GM23338 (cell line): ENCODE measurements at regions not wholly inside any gene's neighbourhood (a gene's known extent, or its start where the extent isn't known, plus 50 kb on each side); places are given as distances from the start of the nearest gene placed in this dataset.

Experiments used
- ATAC-seq: fragments of 200-7000 bp; cut with Tn5 transposase; 3 replicates; pipeline ENCODE4 v1.9.1; 2020
- DNase-seq: peaks from one replicate; pipeline ENCODE4 v3.0.0-alpha.2; 2015; ENCODE audit warnings: low spot score
- H2AFZ ChIP-seq: fragments of 200-600 bp; sonication (generic); 2 replicates; pipeline ENCODE4 v1.8.0; 2016; ENCODE audit warnings: antibody characterized with exemption, mild to moderate bottlenecking, moderate library complexity
- H3F3A ChIP-seq: fragments of 200-600 bp; sonication (generic); replicated peaks from 2 replicates; pipeline ENCODE4 v1.8.0; 2017; ENCODE audit warnings: antibody characterized with exemption, mixed run types, low read depth
- H3K27ac ChIP-seq: fragments of 200-600 bp; sonication (generic); 2 replicates; pipeline ENCODE4 v1.6.1; 2016; ENCODE audit warnings: low read depth
- H3K27me3 ChIP-seq: fragments of 200-600 bp; sonication (generic); 2 replicates; pipeline ENCODE4 v1.8.0; 2016; ENCODE audit warnings: mild to moderate bottlenecking, mixed run types, moderate library complexity; ENCODE audit not compliant: insufficient read depth
- H3K36me3 ChIP-seq: fragments of 200-600 bp; sonication (generic); 2 replicates; pipeline ENCODE4 v1.8.0; 2016; ENCODE audit warnings: mild to moderate bottlenecking; ENCODE audit not compliant: insufficient read depth
- H3K4me1 ChIP-seq: fragments of 200-600 bp; sonication (generic); 2 replicates; pipeline ENCODE4 v1.8.0; 2016; ENCODE audit warnings: mild to moderate bottlenecking, moderate library complexity; ENCODE audit not compliant: insufficient read depth
- H3K4me2 ChIP-seq: fragments of 200-600 bp; sonication (generic); 2 replicates; pipeline ENCODE4 v1.7.1; 2017; ENCODE audit warnings: mixed run types
- H3K4me3 ChIP-seq: fragments of 200-600 bp; sonication (generic); 2 replicates; pipeline ENCODE4 v1.6.1; 2016; ENCODE audit warnings: mixed run types
- H3K79me2 ChIP-seq: fragments of 200-600 bp; sonication (generic); replicated peaks from 2 replicates; pipeline ENCODE4 v1.8.0; 2017; ENCODE audit warnings: mild to moderate bottlenecking; ENCODE audit not compliant: insufficient read depth
- H3K9me2 ChIP-seq: fragments of 200-600 bp; sonication (generic); 2 replicates; pipeline ENCODE4 v1.8.0; 2017; ENCODE audit not compliant: insufficient read depth
- H4K20me1 ChIP-seq: fragments of 200-600 bp; sonication (generic); replicated peaks from 2 replicates; pipeline ENCODE4 v1.8.0; 2017; ENCODE audit warnings: mild to moderate bottlenecking; ENCODE audit not compliant: insufficient read depth
- H3K27ac Mint-ChIP-seq: 2 replicates; pipeline ENCODE4 v1.8.0; 2020; ENCODE audit warnings: inconsistent platforms, mild to moderate bottlenecking, moderate library complexity, mixed read lengths
- H3K27me3 Mint-ChIP-seq: 3 replicates; pipeline ENCODE4 v1.8.0; 2022; ENCODE audit warnings: low read depth, mild to moderate bottlenecking, moderate library complexity, mixed read lengths, inconsistent platforms; ENCODE audit not compliant: insufficient read depth, poor library complexity
- H3K36me3 Mint-ChIP-seq: 3 replicates; pipeline ENCODE4 v1.8.0; 2021; ENCODE audit warnings: low read depth, mild to moderate bottlenecking, inconsistent platforms, moderate library complexity, mixed read lengths
- H3K4me1 Mint-ChIP-seq: 3 replicates; pipeline ENCODE4 v1.8.0; 2020; ENCODE audit warnings: mild to moderate bottlenecking, inconsistent platforms, mixed read lengths
- H3K4me3 Mint-ChIP-seq: 3 replicates; pipeline ENCODE4 v1.8.0; 2021; ENCODE audit warnings: moderate library complexity, mild to moderate bottlenecking, inconsistent platforms, mixed read lengths
- H3K9me3 Mint-ChIP-seq: 3 replicates; pipeline ENCODE4 v1.8.0; 2020; ENCODE audit warnings: moderate library complexity, mild to moderate bottlenecking, inconsistent platforms, mixed read lengths
- CREB1 ChIP-seq: fragments of 250-450 bp; sonication (Bioruptor Pico); IDR thresholded peaks from 2 replicates; pipeline ENCODE4 v1.5.0; 2020; ENCODE audit warnings: low read depth, mild to moderate bottlenecking, moderate library complexity
- EZH2 ChIP-seq: fragments of 200-600 bp; sonication (generic); IDR thresholded peaks from one replicate; pipeline ENCODE4 v1.8.0; 2017; ENCODE audit warnings: antibody characterized with exemption, mild to moderate bottlenecking, low read depth; ENCODE audit not compliant: unreplicated experiment
- EZH2phosphoT487 ChIP-seq: fragments of 200-600 bp; sonication (generic); IDR thresholded peaks from one replicate; pipeline ENCODE4 v1.8.1; 2018; ENCODE audit warnings: antibody characterized with exemption; ENCODE audit not compliant: unreplicated experiment
- NANOG ChIP-seq: IDR thresholded peaks from 2 replicates; pipeline ENCODE4 v1.6.1; 2016; ENCODE audit warnings: antibody characterized with exemption, borderline replicate concordance
- POLR2AphosphoS5 ChIP-seq: IDR thresholded peaks from 2 replicates; pipeline ENCODE4 v1.6.1; 2016; ENCODE audit warnings: antibody characterized with exemption, low read depth
- STAT1 ChIP-seq: IDR thresholded peaks from one replicate; pipeline ENCODE4 v1.6.1; 2016; ENCODE audit warnings: antibody characterized with exemption; ENCODE audit not compliant: unreplicated experiment
- ZNF114 ChIP-seq: fragments of 250-450 bp; sonication (Bioruptor Pico); IDR thresholded peaks from 2 replicates; pipeline ENCODE4 v1.5.0; 2020; ENCODE audit warnings: mild to moderate bottlenecking, moderate library complexity
- ZNF331 ChIP-seq: fragments of 250-450 bp; sonication (Bioruptor Pico); IDR thresholded peaks from 2 replicates; pipeline ENCODE4 v1.5.0; 2020; ENCODE audit warnings: low read depth, mild to moderate bottlenecking, moderate library complexity
- TF ChIP-seq, protein P1 (sequence below): fragments of 250-450 bp; sonication (Bioruptor Pico); IDR thresholded peaks from 2 replicates; pipeline ENCODE4 v1.5.0; 2020; ENCODE audit warnings: mild to moderate bottlenecking, moderate library complexity
- TF ChIP-seq, protein P2 (sequence below): IDR thresholded peaks from one replicate; pipeline ENCODE4 v1.6.1; 2018; ENCODE audit warnings: antibody characterized with exemption; ENCODE audit not compliant: unreplicated experiment
- TF ChIP-seq, protein P3 (sequence below), 2 experiments: fragments of 200-600 bp in 1 of 2; sonication (generic) in 1 of 2; conservative IDR thresholded peaks; 2 replicates each; pipeline versions ENCODE4 v1.5.1 to v1.6.1; 2016 to 2017; ENCODE audit warnings: antibody characterized with exemption in 2 of 2, low read depth in 2 of 2, mild to moderate bottlenecking in 2 of 2, moderate library complexity in 1 of 2

DNA sequence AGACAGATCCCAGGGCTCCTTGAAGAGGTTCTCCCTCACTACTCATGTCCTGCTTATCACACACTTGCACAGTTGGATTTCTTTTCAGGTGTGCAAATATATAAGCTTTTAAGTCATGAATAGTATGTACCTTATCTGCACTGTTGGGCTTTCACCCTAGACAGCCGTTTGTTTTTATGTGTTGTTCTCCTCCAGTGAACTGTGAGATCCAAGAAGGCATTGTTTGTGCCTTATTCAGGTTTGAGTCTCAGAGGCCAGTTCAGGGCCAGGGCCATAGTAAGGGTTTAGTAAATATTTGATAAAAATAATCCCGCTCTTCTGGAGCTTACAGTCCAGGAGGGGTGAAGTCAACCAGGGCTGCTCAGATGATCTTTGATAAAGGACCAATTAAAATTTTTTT lies 480.0 kb downstream of the TMEM38B start:
- Histone ChIP-seq H3F3A (no peaks in the 10 kb centered on the region), H3K4me2 (no peak overlapping the region), H3K27ac (no peak overlapping the region), H3K4me3 (no peak overlapping the region), H3K9me2 (no peaks in the 10 kb centered on the region), H3K79me2 (no peaks in the 10 kb centered on the region), H2AFZ (no peak overlapping the region), H3K36me3 (no peaks in the 10 kb centered on the region), H3K4me1 (peaks cover 10% of the 10 kb centered on the region), H4K20me1 (no peaks in the 10 kb centered on the region), H3K27me3 (no peaks in the 10 kb centered on the region)
- H3K9me3 Mint-ChIP-seq: no peaks in the 10 kb centered on the region
- peaks cover 8% of the 10 kb centered on the region for H3K4me1 Mint-ChIP-seq
- TF ChIP-seq, protein P1, sequence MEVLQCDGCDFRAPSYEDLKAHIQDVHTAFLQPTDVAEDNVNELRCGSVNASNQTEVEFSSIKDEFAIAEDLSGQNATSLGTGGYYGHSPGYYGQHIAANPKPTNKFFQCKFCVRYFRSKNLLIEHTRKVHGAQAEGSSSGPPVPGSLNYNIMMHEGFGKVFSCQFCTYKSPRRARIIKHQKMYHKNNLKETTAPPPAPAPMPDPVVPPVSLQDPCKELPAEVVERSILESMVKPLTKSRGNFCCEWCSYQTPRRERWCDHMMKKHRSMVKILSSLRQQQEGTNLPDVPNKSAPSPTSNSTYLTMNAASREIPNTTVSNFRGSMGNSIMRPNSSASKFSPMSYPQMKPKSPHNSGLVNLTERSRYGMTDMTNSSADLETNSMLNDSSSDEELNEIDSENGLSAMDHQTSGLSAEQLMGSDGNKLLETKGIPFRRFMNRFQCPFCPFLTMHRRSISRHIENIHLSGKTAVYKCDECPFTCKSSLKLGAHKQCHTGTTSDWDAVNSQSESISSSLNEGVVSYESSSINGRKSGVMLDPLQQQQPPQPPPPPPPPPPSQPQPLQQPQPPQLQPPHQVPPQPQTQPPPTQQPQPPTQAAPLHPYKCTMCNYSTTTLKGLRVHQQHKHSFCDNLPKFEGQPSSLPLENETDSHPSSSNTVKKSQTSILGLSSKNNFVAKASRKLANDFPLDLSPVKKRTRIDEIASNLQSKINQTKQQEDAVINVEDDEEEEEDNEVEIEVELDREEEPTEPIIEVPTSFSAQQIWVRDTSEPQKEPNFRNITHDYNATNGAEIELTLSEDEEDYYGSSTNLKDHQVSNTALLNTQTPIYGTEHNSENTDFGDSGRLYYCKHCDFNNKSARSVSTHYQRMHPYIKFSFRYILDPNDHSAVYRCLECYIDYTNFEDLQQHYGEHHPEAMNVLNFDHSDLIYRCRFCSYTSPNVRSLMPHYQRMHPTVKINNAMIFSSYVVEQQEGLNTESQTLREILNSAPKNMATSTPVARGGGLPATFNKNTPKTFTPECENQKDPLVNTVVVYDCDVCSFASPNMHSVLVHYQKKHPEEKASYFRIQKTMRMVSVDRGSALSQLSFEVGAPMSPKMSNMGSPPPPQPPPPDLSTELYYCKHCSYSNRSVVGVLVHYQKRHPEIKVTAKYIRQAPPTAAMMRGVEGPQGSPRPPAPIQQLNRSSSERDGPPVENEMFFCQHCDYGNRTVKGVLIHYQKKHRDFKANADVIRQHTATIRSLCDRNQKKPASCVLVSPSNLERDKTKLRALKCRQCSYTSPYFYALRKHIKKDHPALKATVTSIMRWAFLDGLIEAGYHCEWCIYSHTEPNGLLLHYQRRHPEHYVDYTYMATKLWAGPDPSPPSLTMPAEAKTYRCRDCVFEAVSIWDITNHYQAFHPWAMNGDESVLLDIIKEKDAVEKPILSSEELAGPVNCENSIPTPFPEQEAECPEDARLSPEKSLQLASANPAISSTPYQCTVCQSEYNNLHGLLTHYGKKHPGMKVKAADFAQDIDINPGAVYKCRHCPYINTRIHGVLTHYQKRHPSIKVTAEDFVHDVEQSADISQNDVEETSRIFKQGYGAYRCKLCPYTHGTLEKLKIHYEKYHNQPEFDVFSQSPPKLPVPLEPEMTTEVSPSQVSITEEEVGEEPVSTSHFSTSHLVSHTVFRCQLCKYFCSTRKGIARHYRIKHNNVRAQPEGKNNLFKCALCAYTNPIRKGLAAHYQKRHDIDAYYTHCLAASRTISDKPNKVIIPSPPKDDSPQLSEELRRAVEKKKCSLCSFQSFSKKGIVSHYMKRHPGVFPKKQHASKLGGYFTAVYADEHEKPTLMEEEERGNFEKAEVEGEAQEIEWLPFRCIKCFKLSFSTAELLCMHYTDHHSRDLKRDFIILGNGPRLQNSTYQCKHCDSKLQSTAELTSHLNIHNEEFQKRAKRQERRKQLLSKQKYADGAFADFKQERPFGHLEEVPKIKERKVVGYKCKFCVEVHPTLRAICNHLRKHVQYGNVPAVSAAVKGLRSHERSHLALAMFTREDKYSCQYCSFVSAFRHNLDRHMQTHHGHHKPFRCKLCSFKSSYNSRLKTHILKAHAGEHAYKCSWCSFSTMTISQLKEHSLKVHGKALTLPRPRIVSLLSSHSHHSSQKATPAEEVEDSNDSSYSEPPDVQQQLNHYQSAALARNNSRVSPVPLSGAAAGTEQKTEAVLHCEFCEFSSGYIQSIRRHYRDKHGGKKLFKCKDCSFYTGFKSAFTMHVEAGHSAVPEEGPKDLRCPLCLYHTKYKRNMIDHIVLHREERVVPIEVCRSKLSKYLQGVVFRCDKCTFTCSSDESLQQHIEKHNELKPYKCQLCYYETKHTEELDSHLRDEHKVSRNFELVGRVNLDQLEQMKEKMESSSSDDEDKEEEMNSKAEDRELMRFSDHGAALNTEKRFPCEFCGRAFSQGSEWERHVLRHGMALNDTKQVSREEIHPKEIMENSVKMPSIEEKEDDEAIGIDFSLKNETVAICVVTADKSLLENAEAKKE (CRISPR knock-in tag): no peak
- TF ChIP-seq EZH2phosphoT487 (no peak), ZNF114 (CRISPR knock-in tag) (no peak), STAT1 (no peak), NANOG (no peak), ZNF331 (no peak), EZH2 (no peak), POLR2AphosphoS5 (no peak), CREB1 (CRISPR knock-in tag) (no peak)
- TF ChIP-seq, protein P2, sequence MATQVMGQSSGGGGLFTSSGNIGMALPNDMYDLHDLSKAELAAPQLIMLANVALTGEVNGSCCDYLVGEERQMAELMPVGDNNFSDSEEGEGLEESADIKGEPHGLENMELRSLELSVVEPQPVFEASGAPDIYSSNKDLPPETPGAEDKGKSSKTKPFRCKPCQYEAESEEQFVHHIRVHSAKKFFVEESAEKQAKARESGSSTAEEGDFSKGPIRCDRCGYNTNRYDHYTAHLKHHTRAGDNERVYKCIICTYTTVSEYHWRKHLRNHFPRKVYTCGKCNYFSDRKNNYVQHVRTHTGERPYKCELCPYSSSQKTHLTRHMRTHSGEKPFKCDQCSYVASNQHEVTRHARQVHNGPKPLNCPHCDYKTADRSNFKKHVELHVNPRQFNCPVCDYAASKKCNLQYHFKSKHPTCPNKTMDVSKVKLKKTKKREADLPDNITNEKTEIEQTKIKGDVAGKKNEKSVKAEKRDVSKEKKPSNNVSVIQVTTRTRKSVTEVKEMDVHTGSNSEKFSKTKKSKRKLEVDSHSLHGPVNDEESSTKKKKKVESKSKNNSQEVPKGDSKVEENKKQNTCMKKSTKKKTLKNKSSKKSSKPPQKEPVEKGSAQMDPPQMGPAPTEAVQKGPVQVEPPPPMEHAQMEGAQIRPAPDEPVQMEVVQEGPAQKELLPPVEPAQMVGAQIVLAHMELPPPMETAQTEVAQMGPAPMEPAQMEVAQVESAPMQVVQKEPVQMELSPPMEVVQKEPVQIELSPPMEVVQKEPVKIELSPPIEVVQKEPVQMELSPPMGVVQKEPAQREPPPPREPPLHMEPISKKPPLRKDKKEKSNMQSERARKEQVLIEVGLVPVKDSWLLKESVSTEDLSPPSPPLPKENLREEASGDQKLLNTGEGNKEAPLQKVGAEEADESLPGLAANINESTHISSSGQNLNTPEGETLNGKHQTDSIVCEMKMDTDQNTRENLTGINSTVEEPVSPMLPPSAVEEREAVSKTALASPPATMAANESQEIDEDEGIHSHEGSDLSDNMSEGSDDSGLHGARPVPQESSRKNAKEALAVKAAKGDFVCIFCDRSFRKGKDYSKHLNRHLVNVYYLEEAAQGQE: no peak
- TF ChIP-seq, protein P3, sequence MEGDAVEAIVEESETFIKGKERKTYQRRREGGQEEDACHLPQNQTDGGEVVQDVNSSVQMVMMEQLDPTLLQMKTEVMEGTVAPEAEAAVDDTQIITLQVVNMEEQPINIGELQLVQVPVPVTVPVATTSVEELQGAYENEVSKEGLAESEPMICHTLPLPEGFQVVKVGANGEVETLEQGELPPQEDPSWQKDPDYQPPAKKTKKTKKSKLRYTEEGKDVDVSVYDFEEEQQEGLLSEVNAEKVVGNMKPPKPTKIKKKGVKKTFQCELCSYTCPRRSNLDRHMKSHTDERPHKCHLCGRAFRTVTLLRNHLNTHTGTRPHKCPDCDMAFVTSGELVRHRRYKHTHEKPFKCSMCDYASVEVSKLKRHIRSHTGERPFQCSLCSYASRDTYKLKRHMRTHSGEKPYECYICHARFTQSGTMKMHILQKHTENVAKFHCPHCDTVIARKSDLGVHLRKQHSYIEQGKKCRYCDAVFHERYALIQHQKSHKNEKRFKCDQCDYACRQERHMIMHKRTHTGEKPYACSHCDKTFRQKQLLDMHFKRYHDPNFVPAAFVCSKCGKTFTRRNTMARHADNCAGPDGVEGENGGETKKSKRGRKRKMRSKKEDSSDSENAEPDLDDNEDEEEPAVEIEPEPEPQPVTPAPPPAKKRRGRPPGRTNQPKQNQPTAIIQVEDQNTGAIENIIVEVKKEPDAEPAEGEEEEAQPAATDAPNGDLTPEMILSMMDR (conservative IDR thresholded peaks at IDR 0.05; ENCODE audit: low read depth in 2 of 2): no peak
- no peaks in the 10 kb centered on the region for H3K36me3 Mint-ChIP-seq
- H3K27ac Mint-ChIP-seq: no peak overlapping the region
- no peak overlapping the region for H3K4me3 Mint-ChIP-seq
- H3K27me3 Mint-ChIP-seq: peaks cover 3% of the 10 kb centered on the region
- DNase-seq (no peak), ATAC-seq (no peak)
